ENCODE measurements at regions not wholly inside any gene's neighbourhood (a gene's known extent, or its start where the extent isn't known, plus 50 kb on each side); places are given as distances from the start of the nearest gene placed in this dataset.

GRCh38 chr10:4057021-4057420, 272.0 kb upstream of the KLF6 start:
- Mint-ChIP-seq H3K4me3 (ENCODE audit: unreplicated experiment) (no peak overlapping the region), H3K27ac (ENCODE audit: unreplicated experiment) (no peak overlapping the region), H3K9me3 (ENCODE audit: unreplicated experiment) (no peaks in the 10 kb centered on the region), H3K36me3 (ENCODE audit: low read depth, unreplicated experiment) (no peaks in the 10 kb centered on the region), H3K4me1 (ENCODE audit: low read depth, unreplicated experiment) (no peaks in the 10 kb centered on the region), H3K27me3 (ENCODE audit: low read depth, unreplicated experiment) (no peaks in the 10 kb centered on the region)
- no peak overlapping the region for H3K27ac ChIP-seq (ENCODE audit: low read depth, low read length)
- H2AFZ ChIP-seq (ENCODE audit: low read depth, low read length) = no peak overlapping the region
- H3K4me3 ChIP-seq (ENCODE audit: insufficient read depth, low read depth, low read length) = no peak overlapping the region
- H3K27me3 ChIP-seq (ENCODE audit: insufficient read depth, low read length) = no peaks in the 10 kb centered on the region
- DNase-seq (ENCODE audit: low read depth) = no peak
- no peaks in the 10 kb centered on the region for H4K20me1 ChIP-seq (ENCODE audit: insufficient read depth, low read length)
- TF ChIP-seq CTCF (IDR thresholded peaks at IDR 0.05; ENCODE audit: insufficient read depth, low read depth, low read length) (no peak), EZH2 (IDR thresholded peaks at IDR 0.05; ENCODE audit: insufficient read depth, low read length) (no peak)
- no peaks in the 10 kb centered on the region for H3K9me3 ChIP-seq (ENCODE audit: insufficient read depth, low read depth, low read length)
- no peak for FAIRE-seq
- H3K4me2 ChIP-seq (ENCODE audit: low read length) = no peak overlapping the region
- H3K4me1 ChIP-seq (ENCODE audit: insufficient read depth, low read length) = no peaks in the 10 kb centered on the region
- no peaks in the 10 kb centered on the region for H3K79me2 ChIP-seq (ENCODE audit: insufficient read depth, low read length)
- no peaks in the 10 kb centered on the region for H3K36me3 ChIP-seq (ENCODE audit: insufficient read depth, low read length)
- H3K9ac ChIP-seq (ENCODE audit: low read length) = no peak overlapping the region

GRCh38 chr10:4054656-4055435, 269.8 kb upstream of the KLF6 start:
- no peaks in the 10 kb centered on the region for H3K27me3 Mint-ChIP-seq (ENCODE audit: low read depth, unreplicated experiment)
- no peaks in the 10 kb centered on the region for H3K4me1 Mint-ChIP-seq (ENCODE audit: low read depth, unreplicated experiment)
- no peak for FAIRE-seq
- H3K79me2 ChIP-seq (ENCODE audit: insufficient read depth, low read length) = no peaks in the 10 kb centered on the region
- H3K27ac Mint-ChIP-seq (ENCODE audit: unreplicated experiment) = no peak overlapping the region
- no peak for DNase-seq (ENCODE audit: low read depth)
- no peak overlapping the region for H3K9ac ChIP-seq (ENCODE audit: low read length)
- no peak for TF ChIP-seq EZH2 (IDR thresholded peaks at IDR 0.05; ENCODE audit: insufficient read depth, low read length)
- TF ChIP-seq CTCF (IDR thresholded peaks at IDR 0.05; ENCODE audit: insufficient read depth, low read depth, low read length) = no peak
- H3K27me3 ChIP-seq (ENCODE audit: insufficient read depth, low read length) = no peaks in the 10 kb centered on the region
- no peaks in the 10 kb centered on the region for H3K36me3 Mint-ChIP-seq (ENCODE audit: low read depth, unreplicated experiment)
- no peak overlapping the region for H3K4me3 ChIP-seq (ENCODE audit: insufficient read depth, low read depth, low read length)
- no peaks in the 10 kb centered on the region for H3K9me3 Mint-ChIP-seq (ENCODE audit: unreplicated experiment)
- no peak overlapping the region for H3K4me2 ChIP-seq (ENCODE audit: low read length)
- H3K9me3 ChIP-seq (ENCODE audit: insufficient read depth, low read depth, low read length) = no peaks in the 10 kb centered on the region
- H3K36me3 ChIP-seq (ENCODE audit: insufficient read depth, low read length) = no peaks in the 10 kb centered on the region
- no peaks in the 10 kb centered on the region for H3K4me1 ChIP-seq (ENCODE audit: insufficient read depth, low read length)
- no peak overlapping the region for H2AFZ ChIP-seq (ENCODE audit: low read depth, low read length)
- H4K20me1 ChIP-seq (ENCODE audit: insufficient read depth, low read length) = no peaks in the 10 kb centered on the region
- H3K27ac ChIP-seq (ENCODE audit: low read depth, low read length) = no peak overlapping the region
- no peak overlapping the region for H3K4me3 Mint-ChIP-seq (ENCODE audit: unreplicated experiment)

- H3K4me3 Mint-ChIP-seq (ENCODE audit: unreplicated experiment) = no peak overlapping the region
- no peak overlapping the region for H3K27ac Mint-ChIP-seq (ENCODE audit: unreplicated experiment)
- FAIRE-seq (no peak), DNase-seq (ENCODE audit: low read depth) (no peak)
- no peaks in the 10 kb centered on the region for H3K36me3 Mint-ChIP-seq (ENCODE audit: low read depth, unreplicated experiment)
- H3K9ac ChIP-seq (ENCODE audit: low read length) = no peak overlapping the region
- no peaks in the 10 kb centered on the region for H3K4me1 ChIP-seq (ENCODE audit: insufficient read depth, low read length)
- H3K27me3 ChIP-seq (ENCODE audit: insufficient read depth, low read length) = no peaks in the 10 kb centered on the region
- H2AFZ ChIP-seq (ENCODE audit: low read depth, low read length) = no peak overlapping the region
- H3K4me1 Mint-ChIP-seq (ENCODE audit: low read depth, unreplicated experiment) = no peaks in the 10 kb centered on the region
- H3K9me3 ChIP-seq (ENCODE audit: insufficient read depth, low read depth, low read length) = no peaks in the 10 kb centered on the region
- no peaks in the 10 kb centered on the region for H3K36me3 ChIP-seq (ENCODE audit: insufficient read depth, low read length)
- H3K27ac ChIP-seq (ENCODE audit: low read depth, low read length) = no peak overlapping the region
- TF ChIP-seq CTCF (IDR thresholded peaks at IDR 0.05; ENCODE audit: insufficient read depth, low read depth, low read length) = no peak
- TF ChIP-seq EZH2 (IDR thresholded peaks at IDR 0.05; ENCODE audit: insufficient read depth, low read length) = no peak
- peaks cover 2% of the 10 kb centered on the region for H3K9me3 Mint-ChIP-seq (ENCODE audit: unreplicated experiment)
- no peaks in the 10 kb centered on the region for H3K27me3 Mint-ChIP-seq (ENCODE audit: low read depth, unreplicated experiment)
- no peaks in the 10 kb centered on the region for H4K20me1 ChIP-seq (ENCODE audit: insufficient read depth, low read length)
- H3K4me3 ChIP-seq (ENCODE audit: insufficient read depth, low read depth, low read length) = no peak overlapping the region
- no peak overlapping the region for H3K4me2 ChIP-seq (ENCODE audit: low read length)
- H3K79me2 ChIP-seq (ENCODE audit: insufficient read depth, low read length) = no peaks in the 10 kb centered on the region
These were observed 268.9 kb upstream of the KLF6 start for GRCh38 chr10:4053940-4054339.
